GM19351 (cell line): ENCODE measurements at regions not wholly inside any gene's neighbourhood (a gene's known extent, or its start where the extent isn't known, plus 50 kb on each side); places are given as distances from the start of the nearest gene placed in this dataset.

Experiments used
- ATAC-seq: cut with Tn5 transposase; IDR thresholded peaks from one replicate; pipeline ENCODE4 v1.9.1; 2021; ENCODE audit warnings: mild to moderate bottlenecking, moderate library complexity; ENCODE audit not compliant: unreplicated experiment

GRCh38 chr1:29458737-29459619, 222.7 kb downstream of the PTPRU start:
- ATAC-seq, result no peak

GRCh38 chr1:29457496-29458368, 221.4 kb downstream of the PTPRU start:
- ATAC-seq, result no peak

- no peak for ATAC-seq
Observed at GRCh38 chr1:29456685-29457435, 220.5 kb downstream of the PTPRU start.

- no peak for ATAC-seq
Observed at GRCh38 chr1:29455781-29456180, 219.5 kb downstream of the PTPRU start.

GRCh38 chr1:29454616-29455380, 218.5 kb downstream of the PTPRU start:
- no peak for ATAC-seq

GRCh38 chr1:29453502-29454240, 217.3 kb downstream of the PTPRU start:
- no peak for ATAC-seq

- ATAC-seq, result no peak
Observed at GRCh38 chr1:29452463-29453230, 216.3 kb downstream of the PTPRU start.

- ATAC-seq, result no peak
Observed at GRCh38 chr1:29451368-29451892, 215.1 kb downstream of the PTPRU start.

GRCh38 chr1:29450591-29450990, 214.3 kb downstream of the PTPRU start:
- no peak for ATAC-seq

GRCh38 chr1:29448456-29449235, 212.3 kb downstream of the PTPRU start:
- no peak for ATAC-seq

- ATAC-seq, result no peak
Observed at GRCh38 chr1:29447368-29447767, 211.0 kb downstream of the PTPRU start.

GRCh38 chr1:29444782-29445729, 208.7 kb downstream of the PTPRU start:
- no peak for ATAC-seq

GRCh38 chr1:29444081-29444715, 207.9 kb downstream of the PTPRU start:
- ATAC-seq, result no peak

GRCh38 chr1:29441916-29442668, 205.8 kb downstream of the PTPRU start:
- ATAC-seq, result no peak

GRCh38 chr1:29439615-29440014, 203.3 kb downstream of the PTPRU start:
- no peak for ATAC-seq

- no peak for ATAC-seq
Observed at GRCh38 chr1:29438991-29439390, 202.7 kb downstream of the PTPRU start.
